ENCODE measurements at regions not wholly inside any gene's neighbourhood (a gene's known extent, or its start where the extent isn't known, plus 50 kb on each side); places are given as distances from the start of the nearest gene placed in this dataset.

DNA sequence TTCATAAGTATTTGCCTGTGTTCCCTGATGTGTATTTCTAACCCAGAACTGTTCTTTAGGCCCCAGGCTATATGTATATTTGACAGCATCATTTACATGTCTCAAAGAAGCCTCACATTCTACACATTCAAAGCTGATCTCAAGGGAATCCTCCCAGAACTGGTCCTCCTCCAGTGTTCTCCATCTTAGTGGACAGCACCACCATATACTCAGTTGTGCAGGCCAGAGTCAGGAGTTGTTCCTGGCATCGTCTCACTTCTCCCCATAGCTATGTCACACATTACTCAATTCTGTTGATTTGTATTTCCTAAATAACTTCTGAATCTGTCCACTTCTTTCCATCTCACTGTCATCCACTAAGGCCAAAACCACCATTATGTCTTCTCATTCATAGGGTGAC lies 82.8 kb upstream of the TRPC3 start (continued):
- TF ChIP-seq ZNF878 (CRISPR knock-in tag; IDR thresholded peaks at IDR 0.05) (no peak), ZNF577 (CRISPR knock-in tag; IDR thresholded peaks at IDR 0.05; ENCODE audit: borderline replicate concordance, low read depth) (no peak), ZEB1 (IDR thresholded peaks at IDR 0.05; ENCODE audit: insufficient replicate concordance, low read depth) (no peak)

DNA sequence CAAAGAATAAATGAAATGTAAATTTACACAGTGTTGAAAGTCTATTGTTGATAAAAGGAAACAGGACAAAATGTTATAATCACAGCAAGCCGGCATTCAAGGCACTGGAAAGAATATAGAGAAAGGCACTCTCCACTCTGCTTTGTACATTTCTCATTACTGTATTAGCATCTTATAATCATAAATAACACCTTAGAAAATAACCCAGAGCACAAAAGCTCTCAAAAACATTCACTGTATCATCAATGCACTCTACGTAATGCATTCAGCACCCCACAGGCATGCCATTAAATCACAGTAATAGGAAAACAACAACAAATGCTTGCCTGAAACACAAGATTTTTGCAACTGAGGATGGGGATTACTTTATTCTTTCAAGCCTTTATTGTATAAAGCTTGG lies 75.3 kb upstream of the TRPC3 start:
- intact Hi-C loops (cut with micrococcal nuclease; ENCODE audit: unreplicated experiment): no loop called here
- Histone ChIP-seq H2AFZ (ENCODE audit: low read length) (no peak overlapping the region), H3K36me3 (replicated peaks in 1 of 2; ENCODE audit: control insufficient read depth in 1 of 2, insufficient read depth in 2 of 2, low read length in 2 of 2) (no peaks in the 10 kb centered on the region), H3K27ac (ENCODE audit: extremely low read length, insufficient read depth, low read length) (no peak overlapping the region), H3K9me3 (ENCODE audit: low read length) (no peaks in the 10 kb centered on the region), H3K9ac (ENCODE audit: insufficient read depth, low read depth, low read length) (no peak overlapping the region), H3K4me2 (ENCODE audit: low read depth, low read length) (no peak overlapping the region), H3K79me2 (ENCODE audit: insufficient read depth, low read length) (no peaks in the 10 kb centered on the region), H3K4me3 (replicated peaks in 1 of 3; ENCODE audit: insufficient read depth in 1 of 3, low read depth in 2 of 3, low read length in 3 of 3) (no peak overlapping the region), H3K4me1 (ENCODE audit: insufficient read depth, low read length) (no peaks in the 10 kb centered on the region), H3K27me3 (ENCODE audit: control insufficient read depth in 1 of 2, insufficient read depth in 2 of 2, low read length in 2 of 2) (no peaks in the 10 kb centered on the region), H4K20me1 (ENCODE audit: insufficient read depth, low read length) (no peaks in the 10 kb centered on the region)
- TF ChIP-seq ZNF713 (CRISPR knock-in tag; IDR thresholded peaks at IDR 0.05): no peak
- TF ChIP-seq FOXJ3 (CRISPR knock-in tag; IDR thresholded peaks at IDR 0.05; ENCODE audit: borderline replicate concordance): no peak
- no peak for TF ChIP-seq KLF13 (CRISPR knock-in tag; IDR thresholded peaks at IDR 0.05)
- TF ChIP-seq, protein P1, sequence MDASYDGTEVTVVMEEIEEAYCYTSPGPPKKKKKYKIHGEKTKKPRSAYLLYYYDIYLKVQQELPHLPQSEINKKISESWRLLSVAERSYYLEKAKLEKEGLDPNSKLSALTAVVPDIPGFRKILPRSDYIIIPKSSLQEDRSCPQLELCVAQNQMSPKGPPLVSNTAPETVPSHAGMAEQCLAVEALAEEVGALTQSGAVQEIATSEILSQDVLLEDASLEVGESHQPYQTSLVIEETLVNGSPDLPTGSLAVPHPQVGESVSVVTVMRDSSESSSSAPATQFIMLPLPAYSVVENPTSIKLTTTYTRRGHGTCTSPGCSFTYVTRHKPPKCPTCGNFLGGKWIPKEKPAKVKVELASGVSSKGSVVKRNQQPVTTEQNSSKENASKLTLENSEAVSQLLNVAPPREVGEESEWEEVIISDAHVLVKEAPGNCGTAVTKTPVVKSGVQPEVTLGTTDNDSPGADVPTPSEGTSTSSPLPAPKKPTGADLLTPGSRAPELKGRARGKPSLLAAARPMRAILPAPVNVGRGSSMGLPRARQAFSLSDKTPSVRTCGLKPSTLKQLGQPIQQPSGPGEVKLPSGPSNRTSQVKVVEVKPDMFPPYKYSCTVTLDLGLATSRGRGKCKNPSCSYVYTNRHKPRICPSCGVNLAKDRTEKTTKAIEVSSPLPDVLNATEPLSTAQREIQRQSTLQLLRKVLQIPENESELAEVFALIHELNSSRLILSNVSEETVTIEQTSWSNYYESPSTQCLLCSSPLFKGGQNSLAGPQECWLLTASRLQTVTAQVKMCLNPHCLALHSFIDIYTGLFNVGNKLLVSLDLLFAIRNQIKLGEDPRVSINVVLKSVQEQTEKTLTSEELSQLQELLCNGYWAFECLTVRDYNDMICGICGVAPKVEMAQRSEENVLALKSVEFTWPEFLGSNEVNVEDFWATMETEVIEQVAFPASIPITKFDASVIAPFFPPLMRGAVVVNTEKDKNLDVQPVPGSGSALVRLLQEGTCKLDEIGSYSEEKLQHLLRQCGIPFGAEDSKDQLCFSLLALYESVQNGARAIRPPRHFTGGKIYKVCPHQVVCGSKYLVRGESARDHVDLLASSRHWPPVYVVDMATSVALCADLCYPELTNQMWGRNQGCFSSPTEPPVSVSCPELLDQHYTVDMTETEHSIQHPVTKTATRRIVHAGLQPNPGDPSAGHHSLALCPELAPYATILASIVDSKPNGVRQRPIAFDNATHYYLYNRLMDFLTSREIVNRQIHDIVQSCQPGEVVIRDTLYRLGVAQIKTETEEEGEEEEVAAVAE (CRISPR knock-in tag; IDR thresholded peaks at IDR 0.05; ENCODE audit: borderline replicate concordance): no peak
- no peak for TF ChIP-seq ZNF572 (CRISPR knock-in tag; IDR thresholded peaks at IDR 0.05)
- no peak for TF ChIP-seq EEA1 (CRISPR knock-in tag; IDR thresholded peaks at IDR 0.05; ENCODE audit: borderline replicate concordance)
- no peak for TF ChIP-seq ZNF235 (CRISPR knock-in tag; IDR thresholded peaks at IDR 0.05; ENCODE audit: borderline replicate concordance)
- TF ChIP-seq ZNF780A (CRISPR knock-in tag; IDR thresholded peaks at IDR 0.05): no peak
- TF ChIP-seq ZNF136 (CRISPR knock-in tag; IDR thresholded peaks at IDR 0.05; ENCODE audit: low read depth): no peak
- TF ChIP-seq, protein P2, sequence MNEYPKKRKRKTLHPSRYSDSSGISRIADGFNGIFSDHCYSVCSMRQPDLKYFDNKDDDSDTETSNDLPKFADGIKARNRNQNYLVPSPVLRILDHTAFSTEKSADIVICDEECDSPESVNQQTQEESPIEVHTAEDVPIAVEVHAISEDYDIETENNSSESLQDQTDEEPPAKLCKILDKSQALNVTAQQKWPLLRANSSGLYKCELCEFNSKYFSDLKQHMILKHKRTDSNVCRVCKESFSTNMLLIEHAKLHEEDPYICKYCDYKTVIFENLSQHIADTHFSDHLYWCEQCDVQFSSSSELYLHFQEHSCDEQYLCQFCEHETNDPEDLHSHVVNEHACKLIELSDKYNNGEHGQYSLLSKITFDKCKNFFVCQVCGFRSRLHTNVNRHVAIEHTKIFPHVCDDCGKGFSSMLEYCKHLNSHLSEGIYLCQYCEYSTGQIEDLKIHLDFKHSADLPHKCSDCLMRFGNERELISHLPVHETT (CRISPR knock-in tag; conservative IDR thresholded peaks at IDR 0.05): no peak
- no peak for TF ChIP-seq HMG20A (CRISPR knock-in tag; IDR thresholded peaks at IDR 0.05; ENCODE audit: borderline replicate concordance)
- POLR2A ChIA-PET: no interaction called here
- BruUV-seq (replicated peaks): no TSS peak
- ATAC-seq: no peak
- DNase-seq (ENCODE audit: low spot score): no peak
- no peak for FAIRE-seq
- in situ Hi-C loops (cut with HindIII; ENCODE audit: extremely low pct_ligation_motif_present, low pct_unique_long_range_greater_than_20kb): no loop called here
- CTCF ChIA-PET (ENCODE audit: low intra/inter-chr PET ratio, low total read pairs): no interaction called here
- WGBS (ENCODE audit: low lambda C conversion rate): 4% methylated on average over 2 of the region's 2 CpGs

Measured in HepG2 (cell line).